GM21576 (cell line): ENCODE measurements at regions not wholly inside any gene's neighbourhood (a gene's known extent, or its start where the extent isn't known, plus 50 kb on each side); places are given as distances from the start of the nearest gene placed in this dataset.
"Not testable (repeated sequence)": the region's sequence is repeated elsewhere in the genome, so short reads cannot be mapped to it uniquely, and the experiment has no call there.

ENCODE experiments used
- ATAC-seq: cut with Tn5 transposase; IDR thresholded peaks from one replicate; pipeline ENCODE4 v1.9.1; 2021; ENCODE audit warnings: mild to moderate bottlenecking, moderate library complexity; ENCODE audit not compliant: unreplicated experiment

DNA sequence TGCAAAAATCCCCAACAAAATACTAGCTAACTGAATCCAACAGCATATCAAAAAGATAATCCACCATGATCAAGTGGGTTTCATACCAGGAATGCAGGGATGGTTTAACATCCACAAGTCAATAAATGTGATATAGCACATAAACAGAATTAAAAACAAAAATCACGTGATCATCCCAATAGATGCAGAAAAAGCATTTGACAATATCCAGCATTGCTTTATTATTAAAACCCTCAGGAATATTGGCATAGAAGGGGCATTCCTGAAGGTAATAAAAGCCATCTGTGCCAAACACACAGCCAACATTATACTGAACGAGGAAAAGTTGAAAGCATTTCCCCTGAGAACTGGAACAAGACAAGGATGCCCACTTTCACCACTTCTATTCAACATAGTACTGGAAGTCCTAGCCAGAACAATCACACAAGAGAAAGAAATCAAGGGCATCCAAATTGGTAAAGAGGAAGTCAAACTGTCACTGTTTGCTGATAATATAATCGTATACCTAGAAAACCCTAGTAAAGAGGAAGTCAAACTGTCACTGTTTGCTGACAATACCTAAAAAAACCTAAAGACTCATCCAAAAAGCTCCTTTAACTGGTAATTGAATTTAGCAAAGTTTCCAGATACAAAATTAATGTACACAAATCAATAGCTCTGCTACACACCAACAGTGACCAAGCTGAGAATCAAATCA lies 109.8 kb downstream of the RNASET2 start:
- not testable (repeated sequence) for ATAC-seq

DNA sequence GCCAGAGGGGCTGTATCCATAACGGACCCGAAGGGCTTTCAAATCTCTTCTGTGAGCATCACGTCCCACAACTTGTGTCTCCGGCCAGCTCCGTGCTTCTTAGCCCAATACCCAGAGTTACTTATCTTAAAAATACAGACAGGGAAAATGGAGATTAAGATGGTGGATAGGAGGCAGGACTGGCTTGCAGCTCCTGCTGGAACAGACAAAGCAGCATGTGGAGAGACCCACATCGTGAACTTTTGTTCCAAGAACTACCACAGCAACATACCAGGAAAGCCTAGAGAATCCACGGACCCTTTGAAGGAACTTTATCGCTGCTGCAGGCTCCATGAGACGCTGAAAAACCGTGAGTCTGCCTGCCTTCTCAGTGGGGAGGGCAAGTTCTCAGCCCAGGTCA lies 113.7 kb downstream of the RNASET2 start:
- ATAC-seq, result no peak

DNA sequence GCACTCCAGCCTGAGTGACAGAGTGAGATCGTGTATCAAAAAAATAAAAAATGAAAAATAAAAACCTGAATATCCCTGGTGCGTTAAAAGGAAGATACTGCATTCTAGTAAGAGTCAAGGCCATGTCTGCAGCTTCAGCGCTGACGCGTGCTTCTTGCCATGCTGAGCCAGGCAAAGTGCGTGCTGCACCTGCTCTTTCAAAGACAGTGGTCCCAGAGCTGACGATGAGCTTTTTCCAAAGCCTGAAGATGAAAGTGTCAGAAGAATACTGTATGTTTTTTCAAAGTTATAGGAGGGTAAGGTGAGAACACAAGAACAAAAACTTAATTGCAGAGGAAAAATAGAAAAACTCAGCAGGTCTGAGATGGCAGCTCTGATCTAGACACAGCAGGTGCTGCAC lies 115.1 kb downstream of the RNASET2 start:
- ATAC-seq, result no peak

DNA sequence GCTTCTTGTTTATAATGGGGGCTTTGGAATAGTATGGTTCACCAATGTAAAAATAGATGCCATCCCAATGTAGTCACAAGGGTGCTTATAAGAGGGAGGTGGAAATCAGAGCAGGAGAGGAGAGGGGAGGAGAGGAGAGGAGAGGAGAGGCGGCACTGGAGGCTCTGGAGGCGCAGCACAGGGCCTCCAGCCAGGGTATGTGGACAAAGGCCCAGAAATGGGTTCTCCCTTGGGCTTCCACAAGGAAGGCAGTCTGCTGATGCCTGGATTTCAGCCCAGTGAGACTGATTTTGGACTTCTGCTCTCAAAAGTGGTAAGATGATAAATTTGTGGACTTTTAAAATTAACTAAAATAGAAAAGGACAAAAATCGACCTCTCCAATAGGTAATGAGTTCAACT lies 116.8 kb downstream of the RNASET2 start:
- no peak for ATAC-seq

DNA sequence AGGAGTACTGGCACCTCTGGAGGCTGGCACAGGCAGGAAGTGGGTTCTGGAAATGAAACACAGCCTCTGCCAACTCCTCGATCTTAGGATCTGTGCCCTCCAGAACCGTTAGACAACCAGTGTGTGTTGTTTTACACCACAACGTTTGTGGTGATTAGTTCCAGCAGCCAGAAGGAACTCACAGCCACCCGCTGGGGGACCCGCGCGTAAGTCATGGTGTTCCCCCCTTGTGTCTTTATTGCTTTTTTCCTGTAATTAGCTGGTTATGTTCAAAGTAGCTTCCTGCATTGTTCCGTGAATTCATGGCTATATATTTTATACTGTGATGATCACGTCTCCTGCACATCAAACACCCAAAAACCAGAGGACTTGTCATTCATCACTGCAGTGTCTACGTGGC lies 117.4 kb downstream of the RNASET2 start:
- no peak for ATAC-seq

DNA sequence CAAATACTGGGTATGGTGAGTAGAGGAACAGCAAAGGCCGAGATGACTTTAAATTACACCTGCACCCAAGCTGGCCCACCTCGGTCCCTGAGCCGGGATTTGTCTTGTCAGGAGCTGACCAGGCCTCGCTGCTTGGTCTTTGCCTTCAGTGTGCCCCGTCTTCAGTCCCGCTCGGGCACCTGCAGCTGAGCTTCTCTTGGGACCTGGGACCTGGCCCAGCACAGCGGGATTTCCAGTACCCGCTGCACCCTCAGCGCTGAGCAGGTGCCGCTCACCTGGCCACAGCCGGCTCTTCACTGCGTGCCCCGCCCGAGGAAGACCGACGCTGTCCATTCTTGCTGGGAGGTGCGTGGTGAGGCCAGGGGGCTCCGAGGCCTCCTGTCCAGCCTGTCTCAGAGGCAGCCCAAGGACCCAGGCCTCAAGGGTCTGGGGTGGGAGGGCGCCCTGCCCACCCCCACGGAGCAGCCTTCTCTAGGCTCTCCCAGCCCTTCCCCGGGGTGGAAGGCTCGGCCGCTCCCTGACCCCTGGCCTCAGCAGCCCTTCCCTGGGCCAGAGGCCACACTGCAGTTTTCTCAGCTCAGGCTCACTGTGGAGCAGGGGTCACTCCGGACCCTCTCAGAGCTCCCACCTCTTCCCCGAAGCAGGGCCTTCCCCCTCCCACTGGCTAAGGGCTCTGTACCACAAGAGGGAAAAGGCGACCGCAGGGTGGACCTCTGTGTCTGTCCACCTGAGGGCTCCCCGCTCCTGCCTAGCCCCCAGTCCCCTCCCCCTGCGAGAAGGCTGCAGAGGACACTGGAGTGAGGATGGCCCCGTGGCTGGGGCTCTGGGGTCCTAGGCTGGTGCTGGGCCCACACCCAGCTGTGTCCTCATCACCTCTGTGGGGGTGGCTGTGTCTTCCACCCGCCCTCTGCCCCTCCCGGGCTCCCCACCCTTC lies 119.3 kb downstream of the RNASET2 start:
- no peak for ATAC-seq

DNA sequence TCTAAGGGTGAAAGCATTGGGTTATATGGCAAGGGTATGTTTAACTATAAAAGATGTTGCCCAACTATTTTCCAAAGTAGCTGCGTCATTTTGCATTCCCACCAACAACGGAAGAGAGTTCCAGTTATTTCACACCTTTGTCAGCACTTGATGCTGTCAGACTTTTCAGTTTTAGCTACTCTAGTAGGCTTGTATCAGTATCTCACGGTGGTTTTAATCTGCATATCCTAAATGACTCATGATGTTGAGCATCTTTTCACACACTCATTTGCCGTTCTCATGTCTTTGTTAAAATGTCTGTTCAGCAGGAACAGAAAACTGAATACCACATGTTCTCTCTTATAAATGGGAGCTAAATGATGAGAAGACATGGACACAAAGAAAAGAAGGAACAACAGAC lies 122.3 kb downstream of the RNASET2 start:
- ATAC-seq, result no peak

DNA sequence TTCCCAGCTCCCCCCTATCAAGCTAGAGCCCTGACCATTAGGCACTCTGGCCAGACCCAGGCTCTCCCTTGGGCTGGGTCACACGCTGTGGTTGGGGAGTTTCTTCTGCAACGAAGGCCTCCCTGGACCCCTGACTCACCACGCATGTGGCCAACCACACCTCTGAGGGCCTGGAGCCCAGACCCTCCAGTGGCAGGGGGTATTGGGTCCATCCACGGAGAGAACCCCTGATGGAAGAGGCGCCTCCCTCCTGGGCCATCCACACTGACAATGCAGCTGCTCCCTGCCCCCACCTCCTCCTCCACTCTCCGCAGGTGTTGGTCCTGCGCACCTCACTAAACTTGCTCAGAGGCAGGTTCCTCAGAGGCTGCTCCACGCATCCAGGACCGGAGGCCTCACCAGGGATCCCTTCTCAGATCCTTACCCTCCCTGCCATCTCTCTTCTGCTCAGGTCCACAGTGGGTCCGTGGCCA lies 125.4 kb downstream of the RNASET2 start:
- ATAC-seq, result peak; percentile 11

DNA sequence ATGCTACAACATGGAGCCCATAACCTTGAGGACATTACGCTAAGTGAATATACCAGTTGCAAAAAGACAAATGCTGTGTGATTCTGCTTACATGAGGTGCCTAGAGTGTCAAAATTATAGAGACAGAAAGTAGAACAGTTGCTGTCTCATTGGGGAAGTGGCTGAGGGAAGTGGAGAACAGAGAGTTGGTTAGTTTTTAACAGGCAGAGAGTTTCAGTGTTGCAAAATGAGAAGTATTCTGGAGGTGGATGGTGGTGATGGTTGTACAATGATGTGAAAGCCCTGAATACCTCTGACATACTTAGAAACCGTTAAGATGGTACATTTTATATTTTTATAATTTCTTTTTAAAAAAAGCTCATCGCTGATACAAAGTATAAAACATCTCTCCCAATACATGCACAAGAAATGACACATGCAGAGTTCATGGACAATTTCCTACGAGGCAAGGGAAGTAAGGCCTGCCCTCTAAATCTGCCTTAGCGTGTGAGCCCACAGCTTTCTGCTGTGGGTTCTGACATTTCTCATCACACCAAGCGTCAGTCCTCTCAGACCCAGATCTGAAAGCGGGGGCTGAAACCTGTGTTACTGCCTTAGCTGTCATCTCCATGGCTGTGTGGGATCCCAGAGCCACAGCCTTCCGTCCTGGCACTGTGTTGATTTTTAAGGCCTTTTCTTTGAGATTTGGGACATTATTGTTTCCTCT lies 126.0 kb downstream of the RNASET2 start:
- ATAC-seq, result peak; percentile 89

DNA sequence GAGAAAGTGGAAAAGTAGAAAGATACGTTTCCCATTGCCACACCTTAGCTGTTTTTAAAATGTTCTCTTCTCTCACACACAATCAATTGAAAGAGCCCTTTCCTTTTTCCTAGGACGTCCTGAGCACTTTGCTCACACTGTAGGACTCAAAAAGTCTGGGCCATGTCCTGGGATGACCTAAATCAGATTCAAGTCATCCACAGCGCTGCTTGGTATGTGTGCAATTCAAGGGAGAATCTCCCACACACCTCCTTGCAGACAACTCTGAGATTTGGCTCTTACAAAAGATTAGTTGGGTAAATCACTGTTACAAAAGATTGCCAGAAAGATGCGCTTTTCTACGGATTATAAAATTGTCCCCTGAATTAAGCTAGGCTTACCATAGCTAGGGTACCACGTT lies 130.1 kb downstream of the RNASET2 start:
- ATAC-seq, result no peak

DNA sequence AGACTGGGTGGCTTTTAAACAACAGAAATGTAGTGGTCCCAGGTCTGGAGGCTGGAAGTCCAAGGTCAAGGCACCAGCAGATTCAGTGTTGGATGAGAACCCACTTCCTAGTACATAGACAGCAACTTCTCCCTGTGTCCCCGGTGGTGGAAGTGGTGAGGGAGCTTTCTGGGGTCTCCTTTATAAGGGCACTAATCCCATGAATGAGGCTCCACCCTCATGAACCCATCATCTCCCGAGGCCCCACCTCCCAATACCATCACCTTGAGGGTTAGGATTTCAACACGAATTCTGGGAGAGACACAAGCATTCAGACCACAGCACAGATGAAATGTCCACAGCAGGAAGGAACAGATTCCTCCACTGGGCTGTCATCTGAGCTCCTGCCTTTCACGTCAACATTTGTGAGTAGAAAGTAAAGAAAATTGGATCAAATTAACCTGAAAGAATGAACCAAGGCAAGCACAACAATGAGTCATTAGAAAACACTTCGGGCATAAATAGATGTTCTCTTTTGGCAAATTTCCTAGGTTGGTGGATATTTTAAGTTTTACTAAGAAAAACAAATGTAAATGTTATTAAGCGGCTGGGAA lies 130.7 kb downstream of the RNASET2 start:
- no peak for ATAC-seq

DNA sequence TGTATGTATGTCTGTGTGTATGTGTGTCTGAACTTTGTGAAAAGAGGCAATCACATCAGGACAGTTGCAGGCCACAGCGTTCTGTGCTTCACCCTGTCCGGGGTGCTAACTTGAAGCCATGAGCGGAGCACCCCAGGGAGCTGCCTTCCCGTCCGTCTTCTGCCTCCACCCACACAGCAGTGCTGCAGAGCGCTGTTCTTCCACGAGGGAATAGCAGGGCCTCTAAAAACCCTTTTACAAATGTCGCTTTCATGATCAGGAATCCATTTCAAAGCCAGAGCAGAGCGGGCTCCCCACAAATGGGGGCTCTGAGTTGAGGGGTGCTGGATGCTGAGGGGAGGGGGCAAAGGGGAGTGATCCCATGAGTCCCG lies 131.5 kb downstream of the RNASET2 start:
- no peak for ATAC-seq

DNA sequence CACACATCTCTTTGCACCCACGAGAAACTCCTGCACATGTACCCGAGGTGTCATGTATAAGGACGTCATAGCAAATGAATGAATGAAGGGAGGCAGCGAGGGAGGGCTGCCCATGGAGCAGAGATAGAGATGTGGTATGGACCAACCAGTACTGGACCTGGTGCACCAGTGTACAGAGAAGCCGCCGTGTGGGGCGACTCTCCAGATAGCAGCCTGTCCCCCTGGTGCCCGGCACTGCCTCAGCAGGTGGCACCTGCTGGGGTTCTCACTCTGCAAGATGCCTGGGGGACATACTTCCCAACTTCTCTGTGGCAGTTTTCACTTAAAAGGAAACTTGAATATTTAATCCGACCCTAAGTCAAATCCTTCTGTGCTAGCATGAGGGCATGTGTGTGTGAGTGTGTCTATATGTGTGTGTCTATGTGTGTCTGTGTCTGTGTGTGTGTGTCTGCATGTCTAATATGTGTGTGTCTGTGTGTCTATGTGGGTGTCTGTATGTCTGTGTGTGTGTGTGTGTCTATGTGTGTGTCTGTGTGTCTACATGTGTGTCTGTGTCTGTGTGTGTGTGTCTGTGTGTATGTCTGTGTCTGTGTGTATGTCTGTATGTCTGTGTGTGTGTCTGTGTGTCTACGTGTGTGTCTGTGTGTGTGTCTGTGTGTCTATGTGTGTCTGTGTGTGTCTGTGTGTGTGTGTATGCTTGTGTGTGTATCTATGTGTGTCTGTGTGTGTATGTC lies 132.0 kb downstream of the RNASET2 start:
- no peak for ATAC-seq

DNA sequence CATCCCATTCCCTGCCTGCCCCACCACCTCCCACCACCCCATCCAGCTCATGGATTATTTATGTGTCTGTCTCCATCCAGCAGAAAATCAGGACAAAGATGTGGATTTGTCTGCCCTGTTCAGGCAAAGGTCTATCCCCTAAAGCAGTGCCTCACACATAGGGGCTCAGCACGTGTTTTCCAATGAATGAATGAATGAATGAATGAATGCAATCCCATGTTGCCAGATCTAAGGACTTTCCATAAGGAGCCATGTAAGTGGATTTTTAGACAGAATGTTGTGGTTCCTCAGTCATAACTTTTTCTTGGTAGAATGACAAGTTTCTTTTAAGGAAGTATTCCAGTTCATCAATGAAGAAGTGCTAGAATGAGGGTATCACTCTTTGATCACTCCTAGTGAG lies 133.7 kb downstream of the RNASET2 start:
- ATAC-seq, result no peak

DNA sequence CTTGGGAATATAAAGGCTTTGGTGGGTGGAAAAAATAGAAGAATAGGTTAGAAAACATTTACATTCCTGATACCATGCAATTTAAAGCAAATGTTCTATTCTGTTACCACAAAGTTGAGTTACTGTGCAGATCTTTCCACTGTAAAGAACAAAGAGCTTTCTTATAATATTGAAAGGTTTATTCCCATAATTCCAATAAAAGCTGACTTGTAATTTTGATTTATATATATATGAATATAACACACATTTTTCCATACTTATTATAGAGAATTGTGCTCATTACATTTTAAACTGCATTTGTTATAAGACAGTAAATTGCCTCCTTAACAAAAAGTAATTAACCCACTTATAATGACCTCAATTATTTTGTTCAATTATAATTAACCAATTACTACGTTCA lies 135.9 kb downstream of the RNASET2 start:
- ATAC-seq, result no peak

DNA sequence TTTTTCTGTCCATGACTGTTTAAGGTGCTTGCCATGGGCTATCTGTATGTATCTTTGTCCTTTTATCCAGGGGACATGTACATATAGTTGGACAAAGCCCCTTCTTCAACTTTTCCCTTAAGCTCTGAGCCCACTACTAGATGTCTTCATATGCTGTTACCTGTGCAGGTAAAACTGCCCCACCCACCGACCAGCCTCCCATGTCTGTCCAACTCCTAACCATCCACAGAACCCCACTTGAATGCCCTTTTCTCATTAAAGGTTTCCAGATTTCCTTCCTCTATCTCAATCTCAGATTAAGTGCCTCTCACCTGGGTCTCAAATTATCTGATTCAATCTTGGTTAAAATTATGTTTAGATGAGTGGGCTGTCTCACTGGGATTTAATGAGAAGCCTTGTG lies 136.3 kb downstream of the RNASET2 start:
- ATAC-seq, result no peak

DNA sequence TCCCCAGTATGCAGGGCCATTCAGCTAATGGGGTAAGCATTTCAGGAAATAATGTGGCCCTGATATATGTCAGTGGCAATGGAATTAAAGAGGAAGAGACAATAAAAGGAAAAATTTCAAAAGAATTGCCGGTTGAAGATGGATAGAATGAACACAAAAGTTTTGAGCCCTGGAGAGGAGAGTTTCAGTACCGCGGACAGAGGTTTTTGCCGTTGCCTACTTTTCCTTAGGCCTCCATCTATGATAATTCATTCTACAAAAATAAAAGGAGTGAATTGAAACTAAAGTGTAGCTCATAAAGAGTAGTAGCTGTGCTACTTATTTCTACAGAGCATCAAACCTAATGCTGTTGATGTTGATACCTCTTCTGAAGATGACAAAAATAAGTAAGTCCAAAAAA lies 140.7 kb downstream of the RNASET2 start:
- no peak for ATAC-seq

DNA sequence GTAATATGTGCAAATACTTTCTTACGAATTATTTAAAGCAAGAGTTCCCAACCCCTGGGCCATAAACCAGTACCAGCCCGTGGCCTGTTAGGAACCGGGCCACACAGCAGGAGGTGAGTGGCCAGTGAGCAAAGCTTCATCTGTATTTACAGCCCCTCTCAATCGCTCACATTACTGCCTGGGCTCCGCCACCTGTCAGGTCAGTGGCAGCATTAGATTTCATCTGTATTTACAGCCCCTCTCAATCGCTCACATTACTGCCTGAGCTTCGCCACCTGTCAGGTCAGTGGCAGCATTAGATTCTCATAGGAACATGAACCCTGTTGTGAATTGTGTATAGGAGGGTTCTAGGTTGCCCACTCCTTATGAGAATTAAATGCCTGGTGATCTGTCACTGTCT lies 142.0 kb downstream of the RNASET2 start:
- ATAC-seq, result no peak

DNA sequence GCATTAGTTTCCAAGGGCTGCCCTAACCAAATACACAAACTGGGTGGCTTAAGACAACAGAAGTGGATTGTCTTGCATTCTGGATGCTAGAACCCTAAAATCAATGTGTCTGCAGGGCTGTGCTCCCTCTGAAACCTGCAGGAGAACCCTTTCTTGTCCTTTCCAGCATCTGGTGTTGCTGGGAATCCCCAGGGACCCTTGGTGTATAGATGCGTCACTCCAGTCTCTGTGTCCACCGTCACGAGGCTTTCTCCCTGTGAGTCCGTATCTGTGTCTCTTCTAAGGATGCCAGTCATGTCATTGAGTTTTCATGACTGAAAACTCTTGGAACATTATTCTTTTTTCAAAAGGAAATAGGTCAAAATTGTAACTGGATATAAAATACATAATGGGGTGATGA lies 142.9 kb downstream of the RNASET2 start:
- ATAC-seq, result no peak

DNA sequence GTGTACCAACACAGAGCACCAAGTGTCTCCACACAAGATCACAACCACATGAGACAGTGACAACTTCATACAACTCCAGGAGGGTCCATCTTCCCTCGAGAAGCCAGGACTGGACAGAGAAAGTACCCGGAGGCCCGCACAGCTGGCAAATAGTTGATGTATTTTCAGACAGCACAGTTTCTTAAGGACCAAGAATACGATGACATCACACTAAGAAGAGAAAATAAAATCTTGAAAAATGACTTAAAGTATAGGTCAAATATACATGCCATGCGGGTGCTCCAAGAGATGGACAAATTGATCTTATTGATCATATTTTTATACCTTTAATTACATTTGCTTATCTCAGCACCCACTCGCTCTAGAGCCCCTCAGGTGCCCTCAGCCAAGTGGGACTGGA lies 145.5 kb downstream of the RNASET2 start:
- ATAC-seq, result no peak

DNA sequence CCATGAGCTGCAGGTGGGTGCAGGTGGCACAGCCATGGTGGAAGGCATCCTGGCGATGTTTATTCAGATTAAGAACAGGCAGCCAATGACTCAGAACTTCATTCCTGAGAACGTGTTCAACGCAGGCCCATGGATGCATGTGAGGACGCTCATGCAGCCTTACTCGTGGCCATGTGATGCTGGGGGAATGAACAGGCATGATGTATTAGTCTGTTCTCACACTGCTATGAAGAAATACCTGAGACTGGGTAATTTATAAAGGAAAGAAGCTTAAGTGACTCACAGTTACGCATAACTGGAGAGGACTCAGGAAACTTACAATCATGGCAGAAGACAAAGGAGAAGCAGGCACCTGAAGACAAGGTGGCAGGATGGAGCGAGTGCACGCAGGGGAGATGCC lies 146.6 kb downstream of the RNASET2 start:
- no peak for ATAC-seq
